Liver (tissue), 8 donors: ENCODE measurements at regions not wholly inside any gene's neighbourhood (a gene's known extent, or its start where the extent isn't known, plus 50 kb on each side); places are given as distances from the start of the nearest gene placed in this dataset.

ENCODE experiments used
- DNase-seq: peaks from one replicate; pipeline ENCODE4 v3.0.0-alpha.2; 2017; ENCODE audit warnings: low spot score
- H3K27ac ChIP-seq, 2 donors: one replicate each; pipeline ENCODE4 v1.7.0; 2013; ENCODE audit warnings: inconsistent platforms in 2 of 2, low read length in 2 of 2, control low read depth in 1 of 2, low read depth in 1 of 2, mild to moderate bottlenecking in 1 of 2
- H3K27me3 ChIP-seq, 4 donors: one replicate each; pipeline versions ENCODE4 v1.6.1 to v1.7.0; 2013; ENCODE audit warnings: low read length in 3 of 4, inconsistent platforms in 1 of 4, mild to moderate bottlenecking in 1 of 4, moderate library complexity in 1 of 4; ENCODE audit not compliant: control insufficient read depth in 4 of 4, insufficient read depth in 4 of 4
- H3K36me3 ChIP-seq, 4 donors: one replicate each; pipeline versions ENCODE4 v1.6.1 to v1.7.0; 2013; ENCODE audit warnings: low read length in 3 of 4, mild to moderate bottlenecking in 3 of 4, low read depth in 1 of 4, moderate library complexity in 1 of 4; ENCODE audit not compliant: control insufficient read depth in 4 of 4, insufficient read depth in 3 of 4
- H3K4me1 ChIP-seq, 4 donors: one replicate each; pipeline versions ENCODE4 v1.6.1 to v1.7.0; 2013; ENCODE audit warnings: low read length in 3 of 4, mild to moderate bottlenecking in 3 of 4, moderate library complexity in 1 of 4; ENCODE audit not compliant: control insufficient read depth in 4 of 4, insufficient read depth in 4 of 4
- H3K4me3 ChIP-seq, 3 donors: one replicate each; pipeline versions ENCODE4 v1.6.1 to v1.7.0; 2013; ENCODE audit warnings: low read length in 3 of 3, control low read depth in 1 of 3, low read depth in 1 of 3, mild to moderate bottlenecking in 1 of 3
- H3K9ac ChIP-seq, 2 donors: one replicate each; pipeline ENCODE4 v1.7.0; 2013; ENCODE audit warnings: low read length in 2 of 2, mild to moderate bottlenecking in 2 of 2, moderate library complexity in 2 of 2, control low read depth in 1 of 2, low read depth in 1 of 2
- H3K9me3 ChIP-seq, 4 donors: one replicate each; pipeline versions ENCODE4 v1.6.1 to v1.7.0; 2013; ENCODE audit warnings: low read length in 3 of 4; ENCODE audit not compliant: control insufficient read depth in 4 of 4
- EGR1 ChIP-seq, 2 donors: IDR thresholded peaks; 2 replicates each; pipeline ENCODE4 v1.6.1; 2016 to 2018; ENCODE audit warnings: antibody characterized with exemption in 2 of 2, low read depth in 2 of 2
- FOXA1 ChIP-seq: IDR thresholded peaks from 2 replicates; pipeline ENCODE4 v1.6.1; 2016; ENCODE audit warnings: antibody characterized with exemption
- FOXA2 ChIP-seq: IDR thresholded peaks from 2 replicates; pipeline ENCODE4 v1.6.1; 2016; ENCODE audit warnings: antibody characterized with exemption
- GABPA ChIP-seq, 2 donors: IDR thresholded peaks in 1 of 2; conservative IDR thresholded peaks in 1 of 2; 2 replicates each; pipeline ENCODE4 v1.6.1; 2016; ENCODE audit warnings: antibody characterized with exemption in 2 of 2, mild to moderate bottlenecking in 1 of 2, moderate library complexity in 1 of 2
- HNF4A ChIP-seq, 2 donors: conservative IDR thresholded peaks; 2 replicates each; pipeline ENCODE4 v1.6.1; 2016; ENCODE audit warnings: antibody characterized with exemption in 2 of 2, mild to moderate bottlenecking in 2 of 2
- HNF4G ChIP-seq: IDR thresholded peaks from 2 replicates; pipeline ENCODE4 v1.6.1; 2016; ENCODE audit warnings: antibody characterized with exemption
- JUND ChIP-seq, 2 donors: IDR thresholded peaks; 2 replicates each; pipeline ENCODE4 v1.6.1; 2016; ENCODE audit warnings: antibody characterized with exemption in 2 of 2
- NR2F2 ChIP-seq: IDR thresholded peaks from 2 replicates; pipeline ENCODE4 v1.6.1; 2016; ENCODE audit warnings: antibody characterized with exemption
- RAD21 ChIP-seq, 2 donors: IDR thresholded peaks; 2 replicates each; pipeline ENCODE4 v1.6.1; 2016; ENCODE audit warnings: antibody characterized with exemption in 2 of 2, mild to moderate bottlenecking in 2 of 2
- RXRA ChIP-seq, 2 donors: IDR thresholded peaks; 2 replicates each; pipeline ENCODE4 v1.6.1; 2017 to 2018; ENCODE audit warnings: antibody characterized with exemption in 2 of 2, mild to moderate bottlenecking in 1 of 2
- SP1 ChIP-seq: IDR thresholded peaks from 2 replicates; pipeline ENCODE4 v1.6.1; 2018; ENCODE audit warnings: antibody characterized with exemption, mild to moderate bottlenecking
- TAF1 ChIP-seq: conservative IDR thresholded peaks from 2 replicates; pipeline ENCODE4 v1.6.1; 2016; ENCODE audit warnings: antibody characterized with exemption, mild to moderate bottlenecking
- YY1 ChIP-seq: IDR thresholded peaks from 2 replicates; pipeline ENCODE4 v1.6.1; 2016; ENCODE audit warnings: antibody characterized with exemption, mild to moderate bottlenecking
- WGBS: extraction: QIAGEN DNeasy Blood & Tissue Kit; methylation state at CpG from one replicate; pipeline ENCODE4 v1.1.7; 2013; 5-methylcytosine and 5-hydroxymethylcytosine counted together
- TF ChIP-seq, protein P1 (sequence below): IDR thresholded peaks from 2 replicates; pipeline ENCODE4 v1.6.1; 2016; ENCODE audit warnings: antibody characterized with exemption, mild to moderate bottlenecking
- TF ChIP-seq, protein P2 (sequence below): IDR thresholded peaks from 2 replicates; pipeline ENCODE4 v1.6.1; 2016; ENCODE audit warnings: antibody characterized with exemption
- TF ChIP-seq, protein P3 (sequence below): IDR thresholded peaks from 2 replicates; pipeline ENCODE4 v1.6.1; 2016; ENCODE audit warnings: antibody characterized with exemption
- TF ChIP-seq, protein P4 (sequence below): IDR thresholded peaks from 2 replicates; pipeline ENCODE4 v1.6.1; 2016; ENCODE audit warnings: antibody characterized with exemption
- TF ChIP-seq, protein P5 (sequence below): fragments of 150-350 bp; IDR thresholded peaks from 2 replicates; pipeline ENCODE4 v1.5.1; 2017; ENCODE audit warnings: improper control_type of control experiment, low read depth, low read length; ENCODE audit not compliant: missing input control
- donor health status: healthy.
- donor health status: healthy.
- donor health status: healthy.
- donor health status: healthy.
- donor health status: healthy.

DNA sequence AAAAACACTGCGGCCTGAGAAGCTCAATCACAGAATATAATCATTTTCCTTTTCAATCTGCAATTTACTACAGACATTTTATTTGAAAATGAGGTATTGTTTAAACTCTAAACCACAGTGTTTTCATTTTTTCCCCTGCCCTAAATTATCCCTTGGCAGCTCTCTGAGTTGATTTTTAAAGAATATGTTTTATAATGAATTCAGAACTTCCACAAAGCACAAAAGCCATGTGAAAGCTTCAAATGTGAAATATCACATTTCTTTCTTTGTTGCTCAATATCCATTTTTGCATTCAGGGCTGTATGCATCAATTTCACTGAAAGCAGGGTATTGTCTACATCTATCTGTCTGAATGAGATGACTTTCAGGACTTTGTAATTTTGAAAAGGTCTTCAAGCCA lies 813.6 kb upstream of the ALCAM start (continued):
- TF ChIP-seq, protein P1, sequence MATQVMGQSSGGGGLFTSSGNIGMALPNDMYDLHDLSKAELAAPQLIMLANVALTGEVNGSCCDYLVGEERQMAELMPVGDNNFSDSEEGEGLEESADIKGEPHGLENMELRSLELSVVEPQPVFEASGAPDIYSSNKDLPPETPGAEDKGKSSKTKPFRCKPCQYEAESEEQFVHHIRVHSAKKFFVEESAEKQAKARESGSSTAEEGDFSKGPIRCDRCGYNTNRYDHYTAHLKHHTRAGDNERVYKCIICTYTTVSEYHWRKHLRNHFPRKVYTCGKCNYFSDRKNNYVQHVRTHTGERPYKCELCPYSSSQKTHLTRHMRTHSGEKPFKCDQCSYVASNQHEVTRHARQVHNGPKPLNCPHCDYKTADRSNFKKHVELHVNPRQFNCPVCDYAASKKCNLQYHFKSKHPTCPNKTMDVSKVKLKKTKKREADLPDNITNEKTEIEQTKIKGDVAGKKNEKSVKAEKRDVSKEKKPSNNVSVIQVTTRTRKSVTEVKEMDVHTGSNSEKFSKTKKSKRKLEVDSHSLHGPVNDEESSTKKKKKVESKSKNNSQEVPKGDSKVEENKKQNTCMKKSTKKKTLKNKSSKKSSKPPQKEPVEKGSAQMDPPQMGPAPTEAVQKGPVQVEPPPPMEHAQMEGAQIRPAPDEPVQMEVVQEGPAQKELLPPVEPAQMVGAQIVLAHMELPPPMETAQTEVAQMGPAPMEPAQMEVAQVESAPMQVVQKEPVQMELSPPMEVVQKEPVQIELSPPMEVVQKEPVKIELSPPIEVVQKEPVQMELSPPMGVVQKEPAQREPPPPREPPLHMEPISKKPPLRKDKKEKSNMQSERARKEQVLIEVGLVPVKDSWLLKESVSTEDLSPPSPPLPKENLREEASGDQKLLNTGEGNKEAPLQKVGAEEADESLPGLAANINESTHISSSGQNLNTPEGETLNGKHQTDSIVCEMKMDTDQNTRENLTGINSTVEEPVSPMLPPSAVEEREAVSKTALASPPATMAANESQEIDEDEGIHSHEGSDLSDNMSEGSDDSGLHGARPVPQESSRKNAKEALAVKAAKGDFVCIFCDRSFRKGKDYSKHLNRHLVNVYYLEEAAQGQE, result no peak
- no peak for TF ChIP-seq RAD21 (IDR thresholded peaks at IDR 0.05)
- TF ChIP-seq HNF4G, result no peak
- no peak for TF ChIP-seq EGR1 (IDR thresholded peaks at IDR 0.05; ENCODE audit: low read depth in 2 of 2)
- no peak for TF ChIP-seq HNF4A (conservative IDR thresholded peaks at IDR 0.05)
- no peak for TF ChIP-seq TAF1
- no peak for TF ChIP-seq RXRA (IDR thresholded peaks at IDR 0.05)
- TF ChIP-seq GABPA (IDR thresholded peaks at IDR 0.05 in 1 of 2, conservative IDR thresholded peaks at IDR 0.05 in 1 of 2), result no peak
- TF ChIP-seq JUND (IDR thresholded peaks at IDR 0.05), result no peak
- TF ChIP-seq NR2F2, result no peak
- no peak for TF ChIP-seq YY1
- no peak for TF ChIP-seq FOXA1
- TF ChIP-seq, protein P2, sequence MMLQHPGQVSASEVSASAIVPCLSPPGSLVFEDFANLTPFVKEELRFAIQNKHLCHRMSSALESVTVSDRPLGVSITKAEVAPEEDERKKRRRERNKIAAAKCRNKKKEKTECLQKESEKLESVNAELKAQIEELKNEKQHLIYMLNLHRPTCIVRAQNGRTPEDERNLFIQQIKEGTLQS, result no peak

DNA sequence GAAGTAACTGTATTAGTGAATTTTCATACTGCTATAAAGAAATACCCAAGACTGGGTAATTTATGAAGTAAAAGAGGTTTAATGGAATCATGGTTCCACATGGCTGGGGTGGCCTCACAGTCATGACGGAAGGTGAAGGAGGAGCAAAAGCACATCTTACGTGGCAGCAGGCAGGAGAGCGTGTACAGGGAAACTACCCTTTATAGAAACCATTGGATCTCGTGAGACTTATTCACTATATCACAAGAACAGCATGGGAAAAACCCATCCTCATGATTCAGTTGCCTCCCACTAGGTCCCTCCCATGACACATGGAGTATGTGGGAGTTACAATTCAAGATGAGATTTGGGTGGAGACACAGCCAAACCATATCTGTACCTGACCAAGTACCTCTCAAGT lies 812.3 kb upstream of the ALCAM start:
- DNase-seq, result no peak
- Histone ChIP-seq H3K27me3 (no peaks in the 10 kb centered on the region), H3K36me3 (no peaks in the 10 kb centered on the region), H3K4me3 (no peak overlapping the region), H3K4me1 (no peaks in the 10 kb centered on the region), H3K27ac (no peak overlapping the region), H3K9ac (no peak overlapping the region), H3K9me3 (no peaks in the 10 kb centered on the region)
- no peak for TF ChIP-seq JUND (IDR thresholded peaks at IDR 0.05)
- TF ChIP-seq, protein P3, sequence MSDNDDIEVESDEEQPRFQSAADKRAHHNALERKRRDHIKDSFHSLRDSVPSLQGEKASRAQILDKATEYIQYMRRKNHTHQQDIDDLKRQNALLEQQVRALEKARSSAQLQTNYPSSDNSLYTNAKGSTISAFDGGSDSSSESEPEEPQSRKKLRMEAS, result no peak
- TF ChIP-seq FOXA1, result no peak
- TF ChIP-seq EGR1 (IDR thresholded peaks at IDR 0.05; ENCODE audit: low read depth in 2 of 2), result no peak
- TF ChIP-seq HNF4G, result no peak
- TF ChIP-seq HNF4A (conservative IDR thresholded peaks at IDR 0.05), result no peak
- TF ChIP-seq FOXA2, result no peak
- no peak for TF ChIP-seq NR2F2
- no peak for TF ChIP-seq RAD21 (IDR thresholded peaks at IDR 0.05)
- no peak for TF ChIP-seq TAF1
- no peak for TF ChIP-seq RXRA (IDR thresholded peaks at IDR 0.05)
- TF ChIP-seq SP1, result no peak
- TF ChIP-seq, protein P4, sequence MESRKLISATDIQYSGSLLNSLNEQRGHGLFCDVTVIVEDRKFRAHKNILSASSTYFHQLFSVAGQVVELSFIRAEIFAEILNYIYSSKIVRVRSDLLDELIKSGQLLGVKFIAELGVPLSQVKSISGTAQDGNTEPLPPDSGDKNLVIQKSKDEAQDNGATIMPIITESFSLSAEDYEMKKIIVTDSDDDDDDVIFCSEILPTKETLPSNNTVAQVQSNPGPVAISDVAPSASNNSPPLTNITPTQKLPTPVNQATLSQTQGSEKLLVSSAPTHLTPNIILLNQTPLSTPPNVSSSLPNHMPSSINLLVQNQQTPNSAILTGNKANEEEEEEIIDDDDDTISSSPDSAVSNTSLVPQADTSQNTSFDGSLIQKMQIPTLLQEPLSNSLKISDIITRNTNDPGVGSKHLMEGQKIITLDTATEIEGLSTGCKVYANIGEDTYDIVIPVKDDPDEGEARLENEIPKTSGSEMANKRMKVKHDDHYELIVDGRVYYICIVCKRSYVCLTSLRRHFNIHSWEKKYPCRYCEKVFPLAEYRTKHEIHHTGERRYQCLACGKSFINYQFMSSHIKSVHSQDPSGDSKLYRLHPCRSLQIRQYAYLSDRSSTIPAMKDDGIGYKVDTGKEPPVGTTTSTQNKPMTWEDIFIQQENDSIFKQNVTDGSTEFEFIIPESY, result no peak
- TF ChIP-seq, protein P5, sequence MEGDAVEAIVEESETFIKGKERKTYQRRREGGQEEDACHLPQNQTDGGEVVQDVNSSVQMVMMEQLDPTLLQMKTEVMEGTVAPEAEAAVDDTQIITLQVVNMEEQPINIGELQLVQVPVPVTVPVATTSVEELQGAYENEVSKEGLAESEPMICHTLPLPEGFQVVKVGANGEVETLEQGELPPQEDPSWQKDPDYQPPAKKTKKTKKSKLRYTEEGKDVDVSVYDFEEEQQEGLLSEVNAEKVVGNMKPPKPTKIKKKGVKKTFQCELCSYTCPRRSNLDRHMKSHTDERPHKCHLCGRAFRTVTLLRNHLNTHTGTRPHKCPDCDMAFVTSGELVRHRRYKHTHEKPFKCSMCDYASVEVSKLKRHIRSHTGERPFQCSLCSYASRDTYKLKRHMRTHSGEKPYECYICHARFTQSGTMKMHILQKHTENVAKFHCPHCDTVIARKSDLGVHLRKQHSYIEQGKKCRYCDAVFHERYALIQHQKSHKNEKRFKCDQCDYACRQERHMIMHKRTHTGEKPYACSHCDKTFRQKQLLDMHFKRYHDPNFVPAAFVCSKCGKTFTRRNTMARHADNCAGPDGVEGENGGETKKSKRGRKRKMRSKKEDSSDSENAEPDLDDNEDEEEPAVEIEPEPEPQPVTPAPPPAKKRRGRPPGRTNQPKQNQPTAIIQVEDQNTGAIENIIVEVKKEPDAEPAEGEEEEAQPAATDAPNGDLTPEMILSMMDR, result no peak
- 91% methylated on average over 4 of the region's 4 CpGs for WGBS
